Esophagus squamous epithelium (tissue), 5 donors: ENCODE measurements at regions not wholly inside any gene's neighbourhood (a gene's known extent, or its start where the extent isn't known, plus 50 kb on each side); places are given as distances from the start of the nearest gene placed in this dataset.
"Not testable (repeated sequence)": the region's sequence is repeated elsewhere in the genome, so short reads cannot be mapped to it uniquely, and the experiment has no call there.

Experiments used
- DNase-seq: peaks from one replicate; lab custom pipeline; 2025; lab: John Stamatoyannopoulos, UW
- H3K27ac ChIP-seq, 4 donors: fragments of 200-600 bp; sonication (generic); one replicate each; pipeline ENCODE4 v1.5.1; 2016 to 2019; ENCODE audit warnings: mild to moderate bottlenecking in 1 of 4
- H3K27me3 ChIP-seq, 4 donors: fragments of 200-600 bp; sonication (generic); 1 replicate in 3 of 4; 2 replicates in 1 of 4; pipeline versions ENCODE4 v1.5.1 to v1.6.0; 2017 to 2021; ENCODE audit warnings: antibody characterized with exemption in 1 of 4
- H3K36me3 ChIP-seq, 3 donors: fragments of 200-600 bp; sonication (generic); one replicate each; pipeline ENCODE4 v1.5.1; 2016 to 2019
- H3K4me1 ChIP-seq, 3 donors: fragments of 200-600 bp; sonication (generic); one replicate each; pipeline ENCODE4 v1.5.1; 2017 to 2019
- H3K4me3 ChIP-seq, 4 donors: fragments of 200-600 bp; sonication (generic); 1 replicate in 3 of 4; 2 replicates in 1 of 4; pipeline ENCODE4 v1.5.1; 2016 to 2019; ENCODE audit warnings: mild to moderate bottlenecking in 2 of 4, moderate library complexity in 1 of 4
- H3K9me3 ChIP-seq, 3 donors: fragments of 200-600 bp; sonication (generic); one replicate each; pipeline ENCODE4 v1.5.1; 2016 to 2019
- CTCF ChIP-seq, 6 experiments: fragments of 450-650 bp in 4 of 6; fragments of 200-600 bp in 2 of 6; sonication (generic) in 2 of 6; IDR thresholded peaks; one replicate each; pipeline ENCODE4 v1.5.1; 2016 to 2019; ENCODE audit warnings: antibody characterized with exemption in 6 of 6, mild to moderate bottlenecking in 4 of 6, moderate library complexity in 4 of 6
- POLR2A ChIP-seq, 4 donors: fragments of 450-650 bp; IDR thresholded peaks; one replicate each; pipeline ENCODE4 v1.6.1; 2017; ENCODE audit warnings: antibody characterized with exemption in 4 of 4, mild to moderate bottlenecking in 4 of 4, moderate library complexity in 3 of 4
- WGBS, 2 donors: methylation state at CpG; one replicate each; pipeline ENCODE4 v1.1.5; 2018; 5-methylcytosine and 5-hydroxymethylcytosine counted together
- intact Hi-C: fragments of 100-400 bp; cut with DNase I; formaldehyde crosslinking; loops from one replicate; pipeline ENCODE4 v1.15.0; 2022
- donor health status: DM: yes; HTN: yes; CAD: no.

GRCh38 chr21:19540287-19540686 lies 1136.7 kb upstream of the TMPRSS15 start:
- intact Hi-C loops, result no loop called here
- H3K27me3 ChIP-seq, result no peaks in the 10 kb centered on the region
- TF ChIP-seq CTCF (IDR thresholded peaks at IDR 0.05) (no peak), POLR2A (IDR thresholded peaks at IDR 0.05) (no peak)
- H3K4me3 ChIP-seq, result no peak overlapping the region
- H3K27ac ChIP-seq, result no peak overlapping the region
- WGBS, 2 donors, result 49 to 63% methylated on average over 2 of the region's 2 CpGs
- no peak for DNase-seq
- H3K9me3 ChIP-seq, result peaks cover 0 to 3% (median 0%) of the 10 kb centered on the region in 3 donors
- no peaks in the 10 kb centered on the region for H3K36me3 ChIP-seq
- H3K4me1 ChIP-seq, result no peaks in the 10 kb centered on the region

- intact Hi-C loops, result no loop called here
- H3K27ac ChIP-seq, result no peak overlapping the region
- DNase-seq, result no peak
- H3K4me3 ChIP-seq, result no peak overlapping the region
- no peaks in the 10 kb centered on the region for H3K27me3 ChIP-seq
- H3K4me1 ChIP-seq, result no peaks in the 10 kb centered on the region
- H3K9me3 ChIP-seq, result peaks cover 0 to 3% (median 0%) of the 10 kb centered on the region in 3 donors
- no peaks in the 10 kb centered on the region for H3K36me3 ChIP-seq
- TF ChIP-seq CTCF (IDR thresholded peaks at IDR 0.05) (no peak), POLR2A (IDR thresholded peaks at IDR 0.05) (no peak)
- 46 to 48% methylated on average over 2 of the region's 2 CpGs for WGBS, 2 donors
These were observed 1138.0 kb upstream of the TMPRSS15 start for GRCh38 chr21:19541602-19542001.

GRCh38 chr21:19544493-19544892 lies 1140.9 kb upstream of the TMPRSS15 start:
- H3K27ac ChIP-seq, H3K4me1 ChIP-seq, H3K4me3 ChIP-seq, DNase-seq, H3K36me3 ChIP-seq, H3K9me3 ChIP-seq, H3K27me3 ChIP-seq, intact Hi-C loops: not testable (repeated sequence)
- 51 to 53% methylated on average over 4 of the region's 4 CpGs for WGBS, 2 donors

GRCh38 chr21:19547951-19548840 lies 1144.6 kb upstream of the TMPRSS15 start:
- no peak for DNase-seq
- Histone ChIP-seq H3K4me3 (no peak overlapping the region), H3K4me1 (no peaks in the 10 kb centered on the region), H3K27ac (no peak overlapping the region), H3K36me3 (no peaks in the 10 kb centered on the region), H3K27me3 (no peaks in the 10 kb centered on the region), H3K9me3 (peaks cover 0 to 8% (median 3%) of the 10 kb centered on the region in 3 donors)
- WGBS, 2 donors, result 62 to 68% methylated on average over 7 of the region's 7 CpGs
- intact Hi-C loops, result no loop called here
- TF ChIP-seq CTCF (IDR thresholded peaks at IDR 0.05), result no peak
- no peak for TF ChIP-seq POLR2A (IDR thresholded peaks at IDR 0.05)

GRCh38 chr21:19553919-19554615 lies 1150.5 kb upstream of the TMPRSS15 start:
- Histone ChIP-seq H3K27ac (no peak overlapping the region), H3K4me1 (no peaks in the 10 kb centered on the region), H3K9me3 (peaks cover 0 to 8% (median 0%) of the 10 kb centered on the region in 3 donors), H3K4me3 (no peak overlapping the region), H3K36me3 (no peaks in the 10 kb centered on the region), H3K27me3 (no peaks in the 10 kb centered on the region)
- TF ChIP-seq POLR2A (IDR thresholded peaks at IDR 0.05) (no peak), CTCF (IDR thresholded peaks at IDR 0.05) (no peak)
- no peak for DNase-seq
- intact Hi-C loops, result no loop called here
- WGBS, 2 donors, result 21 to 27% methylated on average over 2 of the region's 2 CpGs
